GM12878 (cell line): ENCODE measurements at regions not wholly inside any gene's neighbourhood (a gene's known extent, or its start where the extent isn't known, plus 50 kb on each side); places are given as distances from the start of the nearest gene placed in this dataset.

ENCODE experiments used
- ATAC-seq: fragments of 200-7000 bp; cut with Tn5 transposase; 3 replicates; pipeline ENCODE4 v1.9.1; 2020; ENCODE audit warnings: mild to moderate bottlenecking, moderate library complexity
- BruUV-seq: library from RNA; stranded (reverse); fragments of 400-500 nt; replicated peaks from 2 replicates; lab custom pipeline; 2021; lab: Mats Ljungman, UMichigan
- CTCF ChIA-PET: fragments of 300-600 bp; sonication (Branson Sonifier 250); formaldehyde crosslinking; extraction: SDS; loops from one replicate; lab custom pipeline; 2021; ENCODE audit warnings: inconsistent platforms; lab: Yijun Ruan, JAX
- POLR2A ChIA-PET: fragments of 350-600 bp; formaldehyde crosslinking; extraction: SDS; loops from one replicate; lab custom pipeline; 2021; ENCODE audit warnings: inconsistent platforms; lab: Charles Lee
- RAD21 ChIA-PET: fragments of 300-600 bp; sonication (Branson Sonifier 250); formaldehyde crosslinking; loops from one replicate; lab custom pipeline; 2023; ENCODE audit warnings: antibody characterized with exemption; ENCODE audit not compliant: unreplicated experiment; lab: Charles Lee
- SMC1A ChIA-PET: fragments of 300-600 bp; sonication (Branson Sonifier 250); formaldehyde crosslinking; loops from one replicate; lab custom pipeline; 2023; ENCODE audit not compliant: unreplicated experiment, uncharacterized antibody; lab: Charles Lee
- DNase-seq: peaks from one replicate; pipeline ENCODE4 v3.0.0-alpha.2; 2011; ENCODE audit warnings: low read depth, low spot score
- FAIRE-seq: peaks from 3 replicates; lab custom pipeline; 2011; peaks lifted over from hg19 to GRCh38; lab: Jason Lieb, UNC
- H2AFZ ChIP-seq: 2 replicates; pipeline ENCODE4 v1.6.0; 2011; ENCODE audit warnings: low read depth, low read length, control low read depth; ENCODE audit not compliant: control insufficient read depth
- H3K27ac ChIP-seq: 2 replicates; pipeline ENCODE4 v1.5.1; 2011; ENCODE audit warnings: control low read depth; ENCODE audit not compliant: control insufficient read depth, insufficient read depth
- H3K27me3 ChIP-seq, 2 experiments: replicated peaks in 1 of 2; 2 replicates each; pipeline versions ENCODE4 v1.6.0 to v1.6.1; 2011; ENCODE audit warnings: low read length in 1 of 2; ENCODE audit not compliant: control insufficient read depth in 2 of 2, insufficient read depth in 2 of 2
- H3K36me3 ChIP-seq, 2 experiments: 2 replicates each; pipeline ENCODE4 v1.5.1; 2011; ENCODE audit warnings: low read length in 1 of 2; ENCODE audit not compliant: control insufficient read depth in 2 of 2, insufficient read depth in 2 of 2
- H3K4me1 ChIP-seq: 2 replicates; pipeline ENCODE4 v1.6.1; 2011; ENCODE audit warnings: mild to moderate bottlenecking, low read length, moderate library complexity, mixed read lengths; ENCODE audit not compliant: control insufficient read depth, insufficient read depth
- H3K4me2 ChIP-seq: 2 replicates; pipeline ENCODE4 v1.6.0; 2011; ENCODE audit warnings: control low read depth; ENCODE audit not compliant: control insufficient read depth, insufficient read depth
- H3K4me3 ChIP-seq: fragments of 200-600 bp; sonication (generic); 2 replicates; pipeline ENCODE4 v1.5.1; 2016
- H3K79me2 ChIP-seq: 2 replicates; pipeline ENCODE4 v1.6.0; 2011; ENCODE audit warnings: low read length; ENCODE audit not compliant: control insufficient read depth, insufficient read depth
- H3K9ac ChIP-seq: 2 replicates; pipeline ENCODE4 v1.8.0; 2011; ENCODE audit warnings: low read length, control low read depth, mixed read lengths; ENCODE audit not compliant: control insufficient read depth, insufficient read depth
- H3K9me3 ChIP-seq: replicated peaks from 3 replicates; pipeline ENCODE4 v1.5.1; 2011; ENCODE audit warnings: mild to moderate bottlenecking, low read length; ENCODE audit not compliant: control insufficient read depth, insufficient read depth
- H4K20me1 ChIP-seq: 2 replicates; pipeline ENCODE4 v1.6.0; 2011; ENCODE audit not compliant: control insufficient read depth, insufficient read depth
- CBFB ChIP-seq: IDR thresholded peaks from 2 replicates; pipeline ENCODE4 v1.6.1; 2016; ENCODE audit warnings: antibody characterized with exemption, low read depth
- JUNB ChIP-seq: IDR thresholded peaks from 2 replicates; pipeline ENCODE4 v1.6.1; 2016; ENCODE audit warnings: antibody characterized with exemption, mild to moderate bottlenecking
- MAX ChIP-seq: IDR thresholded peaks from 2 replicates; pipeline ENCODE4 v1.6.1; 2012; ENCODE audit warnings: low read depth, low read length, improper control_type of control experiment
- MEF2B ChIP-seq: fragments of 450-650 bp; IDR thresholded peaks from 2 replicates; pipeline ENCODE4 v1.6.1; 2018; ENCODE audit warnings: mild to moderate bottlenecking, moderate library complexity; ENCODE audit not compliant: partially characterized antibody, poor library complexity, severe bottlenecking
- RAD51 ChIP-seq: fragments of 450-650 bp; IDR thresholded peaks from 2 replicates; pipeline ENCODE4 v1.6.1; 2016; ENCODE audit warnings: moderate library complexity, mild to moderate bottlenecking, inconsistent platforms
- SIX5 ChIP-seq: IDR thresholded peaks from 2 replicates; pipeline ENCODE4 v1.6.1; 2011; ENCODE audit warnings: mild to moderate bottlenecking, low read depth, low read length, moderate library complexity; ENCODE audit not compliant: severe bottlenecking
- SREBF1 ChIP-seq: IDR thresholded peaks from 2 replicates; pipeline ENCODE4 v1.6.1; 2012; ENCODE audit warnings: mild to moderate bottlenecking, low read length
- TARDBP ChIP-seq: IDR thresholded peaks from 2 replicates; pipeline ENCODE4 v1.6.1; 2016; ENCODE audit warnings: borderline replicate concordance
- ZNF384 ChIP-seq: IDR thresholded peaks from 2 replicates; pipeline ENCODE4 v1.6.1; 2012; ENCODE audit warnings: low read depth, mild to moderate bottlenecking, low read length, improper control_type of control experiment, borderline replicate concordance
- ZZZ3 ChIP-seq: IDR thresholded peaks from 2 replicates; pipeline ENCODE4 v1.6.1; 2011; ENCODE audit warnings: low read depth; ENCODE audit not compliant: control insufficient read depth, insufficient read length
- WGBS: methylation state at CpG from one replicate; pipeline ENCODE4 v1.1.6; 2016; ENCODE audit warnings: low lambda C conversion rate; ENCODE audit not compliant: insufficient replicate concordance, insufficient coverage; ENCODE audit errors: missing lambda C conversion rate; 5-methylcytosine and 5-hydroxymethylcytosine counted together
- in situ Hi-C: fragments of 300-500 bp; cut with MboI; formaldehyde crosslinking; loops from 9 replicates; pipeline ENCODE4 v1.14.3; 2018; ENCODE audit warnings: mixed read lengths
- intact Hi-C: fragments of 100-400 bp; cut with micrococcal nuclease; formaldehyde crosslinking; loops from one replicate; pipeline ENCODE4 v1.14.2; 2022; ENCODE audit not compliant: unreplicated experiment
- TF ChIP-seq, protein P1 (sequence below): IDR thresholded peaks from 2 replicates; pipeline ENCODE4 v1.6.1; 2012; ENCODE audit warnings: improper control_type of control experiment, low read depth, low read length; ENCODE audit not compliant: insufficient replicate concordance
- TF ChIP-seq, protein P2 (sequence below): fragments of 450-650 bp; IDR thresholded peaks from 2 replicates; pipeline ENCODE4 v1.6.1; 2017; ENCODE audit warnings: borderline replicate concordance
- TF ChIP-seq, protein P3 (sequence below): IDR thresholded peaks from 2 replicates; pipeline ENCODE4 v1.6.1; 2011; ENCODE audit warnings: low read depth, low read length, improper control_type of control experiment, borderline replicate concordance
- TF ChIP-seq, protein P4 (sequence below): fragments of 450-650 bp; IDR thresholded peaks from 2 replicates; pipeline ENCODE4 v1.6.1; 2016; ENCODE audit warnings: mild to moderate bottlenecking

DNA sequence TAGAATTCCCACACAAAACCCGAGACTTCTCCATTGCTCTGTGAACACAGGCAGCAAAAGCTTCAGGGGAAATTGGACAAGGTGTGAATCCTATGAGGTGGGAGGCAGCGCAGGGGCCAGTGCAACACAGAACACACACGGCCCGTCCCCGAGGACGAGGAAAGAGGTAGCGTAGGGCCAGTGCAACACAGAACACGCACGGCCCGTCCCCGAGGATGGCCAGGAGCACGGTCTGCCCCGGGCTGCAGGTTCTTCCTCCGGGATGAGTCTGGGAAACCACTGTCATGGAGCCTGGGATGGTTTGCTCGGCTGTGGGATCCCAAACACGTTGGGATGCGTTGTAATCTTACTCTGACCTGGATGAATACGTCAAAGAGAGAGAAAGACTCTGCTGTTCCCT, 432.1 kb downstream of the GLRX3 start:
- POLR2A ChIA-PET, result no interaction called here

More for the DNA sequence above, 432.1 kb downstream of the GLRX3 start:
- no peak overlapping the region for H3K27ac ChIP-seq
- H3K79me2 ChIP-seq, result no peaks in the 10 kb centered on the region
- SMC1A ChIA-PET, result no interaction called here
- no peak overlapping the region for H2AFZ ChIP-seq
- H3K4me2 ChIP-seq, result no peak overlapping the region
- H3K27me3 ChIP-seq, result no peaks in the 10 kb centered on the region; a peak in 1 of 4 replicates
- no peaks in the 10 kb centered on the region for H3K4me1 ChIP-seq
- RAD21 ChIA-PET, result no interaction called here
- in situ Hi-C loops, result no loop called here
- CTCF ChIA-PET, result no interaction called here
- no peak overlapping the region for H3K4me3 ChIP-seq
- H4K20me1 ChIP-seq, result no peaks in the 10 kb centered on the region
- ATAC-seq (no peak), DNase-seq (no peak), FAIRE-seq (no peak)
- intact Hi-C loops, result no loop called here
- no peak overlapping the region for H3K9ac ChIP-seq
- TF ChIP-seq ZNF384 (no peak), SIX5 (no peak), RAD51 (no peak), SREBF1 (no peak), JUNB (no peak), CBFB (no peak), MAX (no peak), TARDBP (no peak), MEF2B (no peak), ZZZ3 (no peak)
- TF ChIP-seq, protein P1, sequence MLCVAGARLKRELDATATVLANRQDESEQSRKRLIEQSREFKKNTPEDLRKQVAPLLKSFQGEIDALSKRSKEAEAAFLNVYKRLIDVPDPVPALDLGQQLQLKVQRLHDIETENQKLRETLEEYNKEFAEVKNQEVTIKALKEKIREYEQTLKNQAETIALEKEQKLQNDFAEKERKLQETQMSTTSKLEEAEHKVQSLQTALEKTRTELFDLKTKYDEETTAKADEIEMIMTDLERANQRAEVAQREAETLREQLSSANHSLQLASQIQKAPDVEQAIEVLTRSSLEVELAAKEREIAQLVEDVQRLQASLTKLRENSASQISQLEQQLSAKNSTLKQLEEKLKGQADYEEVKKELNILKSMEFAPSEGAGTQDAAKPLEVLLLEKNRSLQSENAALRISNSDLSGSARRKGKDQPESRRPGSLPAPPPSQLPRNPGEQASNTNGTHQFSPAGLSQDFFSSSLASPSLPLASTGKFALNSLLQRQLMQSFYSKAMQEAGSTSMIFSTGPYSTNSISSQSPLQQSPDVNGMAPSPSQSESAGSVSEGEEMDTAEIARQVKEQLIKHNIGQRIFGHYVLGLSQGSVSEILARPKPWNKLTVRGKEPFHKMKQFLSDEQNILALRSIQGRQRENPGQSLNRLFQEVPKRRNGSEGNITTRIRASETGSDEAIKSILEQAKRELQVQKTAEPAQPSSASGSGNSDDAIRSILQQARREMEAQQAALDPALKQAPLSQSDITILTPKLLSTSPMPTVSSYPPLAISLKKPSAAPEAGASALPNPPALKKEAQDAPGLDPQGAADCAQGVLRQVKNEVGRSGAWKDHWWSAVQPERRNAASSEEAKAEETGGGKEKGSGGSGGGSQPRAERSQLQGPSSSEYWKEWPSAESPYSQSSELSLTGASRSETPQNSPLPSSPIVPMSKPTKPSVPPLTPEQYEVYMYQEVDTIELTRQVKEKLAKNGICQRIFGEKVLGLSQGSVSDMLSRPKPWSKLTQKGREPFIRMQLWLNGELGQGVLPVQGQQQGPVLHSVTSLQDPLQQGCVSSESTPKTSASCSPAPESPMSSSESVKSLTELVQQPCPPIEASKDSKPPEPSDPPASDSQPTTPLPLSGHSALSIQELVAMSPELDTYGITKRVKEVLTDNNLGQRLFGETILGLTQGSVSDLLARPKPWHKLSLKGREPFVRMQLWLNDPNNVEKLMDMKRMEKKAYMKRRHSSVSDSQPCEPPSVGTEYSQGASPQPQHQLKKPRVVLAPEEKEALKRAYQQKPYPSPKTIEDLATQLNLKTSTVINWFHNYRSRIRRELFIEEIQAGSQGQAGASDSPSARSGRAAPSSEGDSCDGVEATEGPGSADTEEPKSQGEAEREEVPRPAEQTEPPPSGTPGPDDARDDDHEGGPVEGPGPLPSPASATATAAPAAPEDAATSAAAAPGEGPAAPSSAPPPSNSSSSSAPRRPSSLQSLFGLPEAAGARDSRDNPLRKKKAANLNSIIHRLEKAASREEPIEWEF, result no peak
- TF ChIP-seq, protein P2, sequence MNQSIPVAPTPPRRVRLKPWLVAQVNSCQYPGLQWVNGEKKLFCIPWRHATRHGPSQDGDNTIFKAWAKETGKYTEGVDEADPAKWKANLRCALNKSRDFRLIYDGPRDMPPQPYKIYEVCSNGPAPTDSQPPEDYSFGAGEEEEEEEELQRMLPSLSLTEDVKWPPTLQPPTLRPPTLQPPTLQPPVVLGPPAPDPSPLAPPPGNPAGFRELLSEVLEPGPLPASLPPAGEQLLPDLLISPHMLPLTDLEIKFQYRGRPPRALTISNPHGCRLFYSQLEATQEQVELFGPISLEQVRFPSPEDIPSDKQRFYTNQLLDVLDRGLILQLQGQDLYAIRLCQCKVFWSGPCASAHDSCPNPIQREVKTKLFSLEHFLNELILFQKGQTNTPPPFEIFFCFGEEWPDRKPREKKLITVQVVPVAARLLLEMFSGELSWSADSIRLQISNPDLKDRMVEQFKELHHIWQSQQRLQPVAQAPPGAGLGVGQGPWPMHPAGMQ, result no peak
- TF ChIP-seq, protein P3, sequence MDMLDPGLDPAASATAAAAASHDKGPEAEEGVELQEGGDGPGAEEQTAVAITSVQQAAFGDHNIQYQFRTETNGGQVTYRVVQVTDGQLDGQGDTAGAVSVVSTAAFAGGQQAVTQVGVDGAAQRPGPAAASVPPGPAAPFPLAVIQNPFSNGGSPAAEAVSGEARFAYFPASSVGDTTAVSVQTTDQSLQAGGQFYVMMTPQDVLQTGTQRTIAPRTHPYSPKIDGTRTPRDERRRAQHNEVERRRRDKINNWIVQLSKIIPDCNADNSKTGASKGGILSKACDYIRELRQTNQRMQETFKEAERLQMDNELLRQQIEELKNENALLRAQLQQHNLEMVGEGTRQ, result no peak
- TF ChIP-seq, protein P4, sequence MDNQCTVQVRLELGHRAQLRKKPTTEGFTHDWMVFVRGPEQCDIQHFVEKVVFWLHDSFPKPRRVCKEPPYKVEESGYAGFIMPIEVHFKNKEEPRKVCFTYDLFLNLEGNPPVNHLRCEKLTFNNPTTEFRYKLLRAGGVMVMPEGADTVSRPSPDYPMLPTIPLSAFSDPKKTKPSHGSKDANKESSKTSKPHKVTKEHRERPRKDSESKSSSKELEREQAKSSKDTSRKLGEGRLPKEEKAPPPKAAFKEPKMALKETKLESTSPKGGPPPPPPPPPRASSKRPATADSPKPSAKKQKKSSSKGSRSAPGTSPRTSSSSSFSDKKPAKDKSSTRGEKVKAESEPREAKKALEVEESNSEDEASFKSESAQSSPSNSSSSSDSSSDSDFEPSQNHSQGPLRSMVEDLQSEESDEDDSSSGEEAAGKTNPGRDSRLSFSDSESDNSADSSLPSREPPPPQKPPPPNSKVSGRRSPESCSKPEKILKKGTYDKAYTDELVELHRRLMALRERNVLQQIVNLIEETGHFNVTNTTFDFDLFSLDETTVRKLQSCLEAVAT, result no peak
- WGBS, result 29% methylated on average over 18 of the region's 18 CpGs
- BruUV-seq, result no TSS peak
- no peaks in the 10 kb centered on the region; the same call in 2 of the 3 replicates for H3K9me3 ChIP-seq
- H3K36me3 ChIP-seq, result no peaks in the 10 kb centered on the region
